ENCODE measurements at regions not wholly inside any gene's neighbourhood (a gene's known extent, or its start where the extent isn't known, plus 50 kb on each side); places are given as distances from the start of the nearest gene placed in this dataset.
"Not testable (repeated sequence)": the region's sequence is repeated elsewhere in the genome, so short reads cannot be mapped to it uniquely, and the experiment has no call there.

DNA sequence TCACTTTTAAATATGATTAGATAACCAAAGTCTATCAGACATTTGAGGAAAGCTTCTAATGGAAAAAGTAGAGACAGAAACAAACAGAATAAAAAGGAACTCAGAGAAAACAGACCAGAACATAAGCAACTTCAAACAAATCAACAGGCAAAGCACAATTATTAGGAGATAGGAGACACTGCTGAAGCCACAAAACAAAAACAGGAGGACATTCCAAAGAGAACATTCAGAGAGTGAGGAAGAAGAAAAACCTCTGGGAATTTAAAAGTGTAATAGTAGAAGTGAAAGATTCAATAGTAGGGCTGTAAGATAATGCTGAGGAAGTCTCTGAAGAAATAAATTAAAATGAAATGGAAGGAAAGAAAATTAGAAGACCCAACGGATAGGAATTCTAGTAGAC, 83.2 kb upstream of the TBCA start:
- H3K4me1 Mint-ChIP-seq (ENCODE audit: low read depth): no peaks in the 10 kb centered on the region
- CTCF ChIA-PET: no interaction called here
- no peaks in the 10 kb centered on the region for H3K36me3 Mint-ChIP-seq (ENCODE audit: low read depth)
- intact Hi-C loops (cut with micrococcal nuclease): loop anchor here (10.0 kb wide), 1 partner anchor 435 kb away; the partner anchor contains the start of gene AP3B1
- DNase-seq: no peak
- no peaks in the 10 kb centered on the region for H3K9me3 Mint-ChIP-seq
- peaks cover 8% of the 10 kb centered on the region for H3K27me3 Mint-ChIP-seq (ENCODE audit: low read depth)
- H3K27ac Mint-ChIP-seq: no peak overlapping the region
- no peak overlapping the region for H3K4me3 Mint-ChIP-seq

GRCh38 chr5:77858678-77859077, 82.5 kb upstream of the TBCA start:
- peaks cover 11% of the 10 kb centered on the region for H3K27me3 Mint-ChIP-seq (ENCODE audit: low read depth)
- H3K27ac Mint-ChIP-seq; H3K9me3 Mint-ChIP-seq; H3K36me3 Mint-ChIP-seq (ENCODE audit: low read depth); DNase-seq; H3K4me3 Mint-ChIP-seq; CTCF ChIA-PET; H3K4me1 Mint-ChIP-seq (ENCODE audit: low read depth): not testable (repeated sequence)
- intact Hi-C loops (cut with micrococcal nuclease): loop anchor here (10.0 kb wide), 1 partner anchor 436 kb away; the partner anchor contains the start of gene AP3B1

- no peaks in the 10 kb centered on the region for H3K36me3 Mint-ChIP-seq (ENCODE audit: low read depth)
- peaks cover 35% of the 10 kb centered on the region for H3K27me3 Mint-ChIP-seq (ENCODE audit: low read depth)
- H3K27ac Mint-ChIP-seq: no peak overlapping the region
- no peaks in the 10 kb centered on the region for H3K9me3 Mint-ChIP-seq
- CTCF ChIA-PET: no interaction called here
- no peak overlapping the region for H3K4me3 Mint-ChIP-seq
- peaks cover 17% of the 10 kb centered on the region for H3K4me1 Mint-ChIP-seq (ENCODE audit: low read depth)
- intact Hi-C loops (cut with micrococcal nuclease): loop anchor here (10.0 kb wide), 1 partner anchor 439 kb away; the partner anchor contains the start of gene AP3B1
- no peak for DNase-seq
Observed at GRCh38 chr5:77855369-77855768, 79.2 kb upstream of the TBCA start.

- Mint-ChIP-seq H3K27me3 (ENCODE audit: low read depth) (peaks cover 35% of the 10 kb centered on the region), H3K27ac (no peak overlapping the region), H3K9me3 (no peaks in the 10 kb centered on the region), H3K36me3 (ENCODE audit: low read depth) (no peaks in the 10 kb centered on the region), H3K4me1 (ENCODE audit: low read depth) (peaks cover 17% of the 10 kb centered on the region), H3K4me3 (no peak overlapping the region)
- no peak for DNase-seq
- CTCF ChIA-PET: no interaction called here
- intact Hi-C loops (cut with micrococcal nuclease): loop anchor here (5.0 to 10.0 kb wide), 2 partner anchors 206 to 441 kb away; partner anchors contain the start of gene AP3B1
Observed at GRCh38 chr5:77853353-77853907, 77.3 kb upstream of the TBCA start.

GRCh38 chr5:77852514-77853352, 76.6 kb upstream of the TBCA start:
- H3K36me3 Mint-ChIP-seq (ENCODE audit: low read depth): no peaks in the 10 kb centered on the region
- peak overlapping the region; percentile 75 for H3K4me3 Mint-ChIP-seq
- H3K27ac Mint-ChIP-seq: no peak overlapping the region
- intact Hi-C loops (cut with micrococcal nuclease): loop anchor here (5.0 to 10.0 kb wide), 2 partner anchors 205 to 442 kb away; partner anchors contain the start of gene AP3B1
- no peaks in the 10 kb centered on the region for H3K9me3 Mint-ChIP-seq
- H3K27me3 Mint-ChIP-seq (ENCODE audit: low read depth): peaks cover 37% of the 10 kb centered on the region
- CTCF ChIA-PET: no interaction called here
- H3K4me1 Mint-ChIP-seq (ENCODE audit: low read depth): peaks cover 17% of the 10 kb centered on the region
- peak; percentile 24 for DNase-seq

DNA sequence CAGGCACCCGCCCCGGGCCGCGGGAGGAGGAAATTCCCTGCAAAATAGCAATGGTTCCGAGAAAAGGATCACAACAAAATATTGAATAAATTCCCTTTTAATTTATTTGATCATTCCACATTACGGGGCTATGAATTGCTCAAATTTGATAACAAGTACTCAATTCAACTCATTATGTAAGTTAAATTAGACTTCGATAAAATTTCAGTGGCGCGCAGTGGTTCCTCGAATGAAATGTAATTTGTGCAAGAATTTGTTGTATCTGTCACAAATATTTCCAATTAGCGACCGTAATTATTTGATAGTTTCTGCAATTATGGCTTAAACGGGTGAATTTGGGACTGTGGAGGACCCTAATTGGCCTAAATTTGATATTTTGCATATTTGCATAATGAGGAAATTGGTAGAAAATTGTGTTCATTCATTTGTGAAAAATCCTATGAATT, 76.0 kb upstream of the TBCA start:
- H3K9me3 Mint-ChIP-seq: no peaks in the 10 kb centered on the region
- H3K36me3 Mint-ChIP-seq (ENCODE audit: low read depth): no peaks in the 10 kb centered on the region
- H3K4me3 Mint-ChIP-seq: peak overlapping the region; percentile 75
- no peak overlapping the region for H3K27ac Mint-ChIP-seq
- intact Hi-C loops (cut with micrococcal nuclease): loop anchor here (5.0 to 10.0 kb wide), 2 partner anchors 205 to 443 kb away; partner anchors contain the start of gene AP3B1
- DNase-seq: no peak
- CTCF ChIA-PET: no interaction called here
- H3K27me3 Mint-ChIP-seq (ENCODE audit: low read depth): peaks cover 43% of the 10 kb centered on the region
- H3K4me1 Mint-ChIP-seq (ENCODE audit: low read depth): peaks cover 17% of the 10 kb centered on the region

GRCh38 chr5:77851176-77852067, 75.3 kb upstream of the TBCA start:
- H3K9me3 Mint-ChIP-seq: no peaks in the 10 kb centered on the region
- peaks cover 17% of the 10 kb centered on the region for H3K4me1 Mint-ChIP-seq (ENCODE audit: low read depth)
- peaks cover 46% of the 10 kb centered on the region for H3K27me3 Mint-ChIP-seq (ENCODE audit: low read depth)
- H3K27ac Mint-ChIP-seq: no peak overlapping the region
- H3K36me3 Mint-ChIP-seq (ENCODE audit: low read depth): no peaks in the 10 kb centered on the region
- CTCF ChIA-PET: no interaction called here
- peak overlapping the region; percentile 75 for H3K4me3 Mint-ChIP-seq
- peak; percentile 27 for DNase-seq
- intact Hi-C loops (cut with micrococcal nuclease): loop anchor here (5.0 to 10.0 kb wide), 2 partner anchors 204 to 443 kb away; partner anchors contain the start of gene AP3B1

GRCh38 chr5:77850536-77851175, 74.5 kb upstream of the TBCA start:
- no peak overlapping the region for H3K27ac Mint-ChIP-seq
- no peak for DNase-seq
- CTCF ChIA-PET: no interaction called here
- H3K4me1 Mint-ChIP-seq (ENCODE audit: low read depth): peaks cover 17% of the 10 kb centered on the region
- intact Hi-C loops (cut with micrococcal nuclease): loop anchor here (5.0 to 10.0 kb wide), 2 partner anchors 203 to 444 kb away; partner anchors contain the start of gene AP3B1
- peaks cover 46% of the 10 kb centered on the region for H3K27me3 Mint-ChIP-seq (ENCODE audit: low read depth)
- no peaks in the 10 kb centered on the region for H3K9me3 Mint-ChIP-seq
- no peaks in the 10 kb centered on the region for H3K36me3 Mint-ChIP-seq (ENCODE audit: low read depth)
- peak overlapping the region; percentile 75 for H3K4me3 Mint-ChIP-seq

DNA sequence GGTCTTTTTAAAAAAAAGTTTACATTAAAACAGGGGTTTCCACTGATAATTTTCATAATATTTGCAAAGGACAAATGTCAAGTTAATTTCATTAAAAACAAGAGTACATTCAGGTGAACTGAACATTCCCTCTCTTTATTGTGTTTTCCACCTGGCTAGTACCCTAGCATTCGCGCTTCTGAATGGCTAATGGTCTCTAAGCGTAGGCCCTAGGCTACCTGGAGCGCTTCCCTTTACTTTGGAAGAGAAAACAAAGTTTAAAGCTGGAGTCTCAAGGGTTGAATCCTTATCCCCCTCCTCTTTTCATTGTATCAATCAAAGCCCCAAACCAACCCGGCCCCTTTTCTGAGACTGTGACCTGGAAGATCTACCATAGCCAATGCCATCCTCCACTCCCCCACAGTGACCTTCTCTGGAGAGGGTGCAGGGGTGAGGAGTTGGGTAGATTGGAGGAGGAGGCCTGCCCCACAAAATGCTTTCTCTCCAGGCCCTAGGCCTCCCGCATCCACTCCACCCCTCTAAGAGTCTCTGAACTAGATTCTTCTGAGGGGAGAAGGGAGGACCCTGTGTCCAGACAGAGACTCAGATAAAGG, 73.3 kb upstream of the TBCA start:
- intact Hi-C loops (cut with micrococcal nuclease): loop anchor here (5.0 kb wide), 1 partner anchor 287 kb away; no protein-coding TSS in a partner anchor
- DNase-seq: no peak
- no peak overlapping the region for H3K4me3 Mint-ChIP-seq

GRCh38 chr5:77847814-77848290, 71.7 kb upstream of the TBCA start:
- intact Hi-C loops (cut with micrococcal nuclease): loop anchor here (5.0 kb wide), 1 partner anchor 286 kb away; no protein-coding TSS in a partner anchor
- peaks cover 24% of the 10 kb centered on the region for H3K4me1 Mint-ChIP-seq (ENCODE audit: low read depth)
- no peak overlapping the region for H3K4me3 Mint-ChIP-seq
- CTCF ChIA-PET: interaction anchor here (1.5 kb wide), 1 partner anchor 215 kb away, joined by 3 read pairs; no protein-coding TSS in a partner anchor
- no peak overlapping the region for H3K27ac Mint-ChIP-seq
- no peaks in the 10 kb centered on the region for H3K9me3 Mint-ChIP-seq
- DNase-seq: no peak
- H3K27me3 Mint-ChIP-seq (ENCODE audit: low read depth): peaks cover 53% of the 10 kb centered on the region
- H3K36me3 Mint-ChIP-seq (ENCODE audit: low read depth): no peaks in the 10 kb centered on the region

More for the DNA sequence above, 73.3 kb upstream of the TBCA start:
- Mint-ChIP-seq H3K27ac (no peak overlapping the region), H3K4me1 (ENCODE audit: low read depth) (peaks cover 23% of the 10 kb centered on the region), H3K9me3 (no peaks in the 10 kb centered on the region), H3K36me3 (ENCODE audit: low read depth) (no peaks in the 10 kb centered on the region), H3K27me3 (ENCODE audit: low read depth) (peaks cover 50% of the 10 kb centered on the region)
- CTCF ChIA-PET: no interaction called here

DNA sequence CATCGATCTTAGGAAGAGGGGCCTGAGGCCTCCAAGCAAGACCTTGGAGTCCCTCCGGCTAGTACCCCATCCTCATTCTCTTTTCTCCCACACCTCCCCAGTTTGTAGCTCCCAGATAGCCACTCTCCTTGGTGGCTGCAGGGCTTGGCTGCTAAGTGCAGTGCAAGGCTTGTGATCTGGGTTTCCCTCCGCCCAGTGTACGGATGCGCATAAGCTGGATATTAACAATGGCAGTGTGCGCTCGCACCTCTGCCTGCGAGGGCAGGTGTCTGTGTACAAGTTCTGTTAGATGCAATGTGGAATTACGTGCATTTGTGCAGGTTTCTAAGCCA, 71.0 kb upstream of the TBCA start:
- Mint-ChIP-seq H3K4me1 (ENCODE audit: low read depth) (peaks cover 17% of the 10 kb centered on the region), H3K4me3 (no peak overlapping the region), H3K9me3 (no peaks in the 10 kb centered on the region), H3K27ac (no peak overlapping the region), H3K36me3 (ENCODE audit: low read depth) (no peaks in the 10 kb centered on the region), H3K27me3 (ENCODE audit: low read depth) (peaks cover 52% of the 10 kb centered on the region)
- intact Hi-C loops (cut with micrococcal nuclease): loop anchor here (5.0 kb wide), 1 partner anchor 285 kb away; no protein-coding TSS in a partner anchor
- no peak for DNase-seq
- CTCF ChIA-PET: no interaction called here
